ENCODE measurements at regions not wholly inside any gene's neighbourhood (a gene's known extent, or its start where the extent isn't known, plus 50 kb on each side); places are given as distances from the start of the nearest gene placed in this dataset.

DNA sequence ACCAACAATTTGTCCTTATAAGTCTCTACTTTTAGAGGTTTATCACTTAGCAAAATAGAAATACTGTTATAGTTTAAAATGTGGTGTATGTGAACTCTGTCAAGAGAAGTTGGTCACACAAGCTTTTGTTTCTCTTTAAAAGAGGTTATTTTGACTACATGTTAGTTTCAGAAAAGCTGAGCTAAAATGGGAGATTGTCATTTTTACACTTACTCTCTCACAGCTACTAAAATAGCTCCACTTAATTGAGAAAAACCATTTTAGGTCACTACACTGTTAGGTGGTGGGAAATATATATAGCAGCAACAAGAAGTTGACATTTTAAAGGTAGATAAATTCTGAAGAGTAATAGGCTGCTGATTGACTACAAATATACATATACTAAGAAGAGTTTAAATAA, 161.5 kb upstream of the KCNJ3 start:
- TF ChIP-seq EZH2 (IDR thresholded peaks at IDR 0.05; ENCODE audit: borderline replicate concordance, low read depth, low read length, poor library complexity, severe bottlenecking) = no peak
- TF ChIP-seq, protein P1, sequence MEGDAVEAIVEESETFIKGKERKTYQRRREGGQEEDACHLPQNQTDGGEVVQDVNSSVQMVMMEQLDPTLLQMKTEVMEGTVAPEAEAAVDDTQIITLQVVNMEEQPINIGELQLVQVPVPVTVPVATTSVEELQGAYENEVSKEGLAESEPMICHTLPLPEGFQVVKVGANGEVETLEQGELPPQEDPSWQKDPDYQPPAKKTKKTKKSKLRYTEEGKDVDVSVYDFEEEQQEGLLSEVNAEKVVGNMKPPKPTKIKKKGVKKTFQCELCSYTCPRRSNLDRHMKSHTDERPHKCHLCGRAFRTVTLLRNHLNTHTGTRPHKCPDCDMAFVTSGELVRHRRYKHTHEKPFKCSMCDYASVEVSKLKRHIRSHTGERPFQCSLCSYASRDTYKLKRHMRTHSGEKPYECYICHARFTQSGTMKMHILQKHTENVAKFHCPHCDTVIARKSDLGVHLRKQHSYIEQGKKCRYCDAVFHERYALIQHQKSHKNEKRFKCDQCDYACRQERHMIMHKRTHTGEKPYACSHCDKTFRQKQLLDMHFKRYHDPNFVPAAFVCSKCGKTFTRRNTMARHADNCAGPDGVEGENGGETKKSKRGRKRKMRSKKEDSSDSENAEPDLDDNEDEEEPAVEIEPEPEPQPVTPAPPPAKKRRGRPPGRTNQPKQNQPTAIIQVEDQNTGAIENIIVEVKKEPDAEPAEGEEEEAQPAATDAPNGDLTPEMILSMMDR (conservative IDR thresholded peaks at IDR 0.05; ENCODE audit: low read depth, low read length) = no peak

Data from A673 (cell line).